Mucosa of descending colon (tissue), 3 donors: ENCODE measurements at regions not wholly inside any gene's neighbourhood (a gene's known extent, or its start where the extent isn't known, plus 50 kb on each side); places are given as distances from the start of the nearest gene placed in this dataset.
"Not testable (repeated sequence)": the region's sequence is repeated elsewhere in the genome, so short reads cannot be mapped to it uniquely, and the experiment has no call there.

Experiments used
- ATAC-seq: fragments of 200-7000 bp; cut with Tn5 transposase; one replicate; pipeline ENCODE4 v1.9.1; 2020; ENCODE audit warnings: mild to moderate bottlenecking, moderate library complexity
- DNase-seq, 3 donors: peaks; one replicate each; pipeline ENCODE4 v3.0.0-alpha.2; 2020
- H3K36me3 ChIP-seq: fragments of 200-600 bp; one replicate; pipeline ENCODE4 v1.8.0; 2021; ENCODE audit warnings: low read depth, mild to moderate bottlenecking
- H3K4me1 ChIP-seq: fragments of 200-600 bp; one replicate; pipeline ENCODE4 v1.8.0; 2021; ENCODE audit warnings: low read depth, mild to moderate bottlenecking
- H3K4me3 ChIP-seq: fragments of 200-600 bp; one replicate; pipeline ENCODE4 v1.8.0; 2021; ENCODE audit warnings: mild to moderate bottlenecking
- H3K9me3 ChIP-seq: fragments of 200-600 bp; one replicate; pipeline ENCODE4 v1.8.0; 2021; ENCODE audit warnings: mild to moderate bottlenecking
- intact Hi-C, 2 donors: fragments of 100-400 bp; cut with DNase I in 1 of 2; cut with micrococcal nuclease in 1 of 2; formaldehyde crosslinking; loops; one replicate each; pipeline versions ENCODE4 v1.11.0 to v1.11.1; 2022; cut with DNase I, micrococcal nuclease
- donor health status: DM: no; HTN: no; CAD: no; lungs with moderate emphysema.
- donor health status: DM: no; HTN: no; CAD: no.
- donor health status: DM: no; HTN: yes; CAD: no.

DNA sequence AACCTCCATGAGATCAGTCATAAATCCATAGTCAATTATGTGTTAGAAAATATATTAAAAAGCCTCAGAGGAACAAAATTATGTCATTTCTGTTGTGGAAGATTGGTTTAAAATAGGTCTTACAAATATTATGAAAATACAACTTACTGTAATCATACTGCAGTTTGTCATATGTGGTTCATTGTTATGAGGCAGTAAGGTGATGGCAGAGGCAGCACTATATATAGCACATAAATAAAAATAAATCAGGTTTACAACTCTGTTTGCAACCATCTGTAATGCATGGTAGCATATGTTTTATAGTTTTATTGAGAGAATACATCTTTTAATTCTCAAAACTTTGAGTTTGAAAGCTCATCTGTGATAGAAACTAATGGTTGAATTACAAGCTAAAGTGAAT is 651.4 kb downstream of the PCDH11X start:
- H3K4me1 ChIP-seq, H3K36me3 ChIP-seq, DNase-seq, ATAC-seq, H3K4me3 ChIP-seq, H3K9me3 ChIP-seq, intact Hi-C loops: not testable (repeated sequence)

DNA sequence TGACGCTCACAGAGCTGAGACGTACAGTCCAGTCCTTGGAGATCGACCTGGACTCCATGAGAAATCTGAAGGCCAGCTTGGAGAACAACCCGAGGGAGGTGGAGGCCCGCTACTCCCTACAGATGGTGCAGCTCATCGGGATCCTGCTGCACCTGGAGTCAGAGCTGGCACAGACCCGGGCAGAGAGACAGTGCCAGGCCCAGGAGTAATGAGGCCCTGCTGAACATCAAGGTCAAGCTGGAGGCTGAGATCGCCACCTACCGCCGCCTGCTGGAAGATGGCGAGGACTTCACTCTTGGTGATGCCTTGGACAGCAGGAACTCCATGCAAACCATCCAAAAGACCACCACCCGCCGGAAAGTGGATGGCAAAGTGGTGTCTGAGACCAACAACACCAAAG is 681.4 kb downstream of the PCDH11X start:
- DNase-seq, H3K9me3 ChIP-seq, H3K36me3 ChIP-seq, intact Hi-C loops, H3K4me1 ChIP-seq, H3K4me3 ChIP-seq, ATAC-seq: not testable (repeated sequence)

DNA sequence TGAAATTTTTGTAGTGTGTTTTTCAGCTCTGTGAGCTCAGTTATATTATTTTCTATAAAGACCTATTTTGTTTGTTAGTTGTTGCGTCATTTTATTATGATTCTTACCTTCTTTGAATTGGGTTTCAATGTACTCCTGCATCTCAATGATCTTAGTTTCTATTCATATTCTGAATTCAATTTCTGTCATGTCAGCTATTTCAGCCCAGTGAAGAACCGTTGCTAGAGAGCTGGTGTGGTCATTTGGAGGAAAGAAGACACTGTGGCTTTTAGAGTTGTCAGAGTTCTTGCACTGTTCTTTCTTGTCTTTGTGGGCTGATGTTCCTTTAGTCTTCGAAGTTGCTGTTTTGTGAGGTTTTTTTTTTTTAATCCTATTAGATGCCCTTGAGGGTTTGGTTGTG is 701.0 kb downstream of the PCDH11X start:
- ATAC-seq, DNase-seq, intact Hi-C loops, H3K4me1 ChIP-seq, H3K9me3 ChIP-seq, H3K36me3 ChIP-seq, H3K4me3 ChIP-seq: not testable (repeated sequence)

DNA sequence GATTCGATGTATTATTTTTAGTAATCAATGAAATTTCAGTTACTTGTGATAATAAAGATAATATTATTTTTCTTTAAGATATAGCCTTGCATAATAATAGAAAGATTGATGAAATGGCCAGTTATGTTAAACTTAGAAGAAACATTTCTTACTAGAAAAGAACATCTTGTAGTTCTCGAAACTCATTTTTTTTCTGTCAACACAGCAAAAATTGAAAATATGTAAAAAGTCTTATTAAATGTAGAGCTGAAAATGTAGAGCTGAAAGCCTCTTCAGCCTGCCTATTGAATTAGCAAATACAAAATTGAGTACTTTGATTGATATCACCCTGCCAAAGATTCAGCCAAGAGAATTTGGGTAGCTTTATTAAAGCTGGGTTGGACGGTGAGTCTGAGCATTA is 706.3 kb downstream of the PCDH11X start:
- H3K36me3 ChIP-seq, H3K4me1 ChIP-seq, H3K9me3 ChIP-seq, intact Hi-C loops, H3K4me3 ChIP-seq, DNase-seq, ATAC-seq: not testable (repeated sequence)

DNA sequence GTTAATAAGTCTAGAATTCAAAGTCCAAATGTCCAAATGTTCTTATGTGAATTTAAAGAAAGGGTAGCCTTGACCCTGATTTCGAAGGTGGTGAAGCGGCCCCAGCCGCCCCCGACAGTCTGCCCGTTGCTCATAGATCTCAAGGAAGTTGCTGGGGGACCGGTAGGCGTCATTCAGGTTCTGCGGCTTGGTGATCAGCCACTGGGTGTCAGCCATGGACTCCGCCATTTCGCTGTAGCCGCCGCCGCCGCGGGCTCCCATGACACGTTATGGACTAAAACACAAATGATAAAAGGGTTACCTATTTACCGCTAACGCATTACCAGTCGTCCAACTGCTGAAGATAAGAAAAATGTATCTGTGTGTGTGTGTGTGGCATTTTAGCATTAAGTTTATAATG is 736.1 kb downstream of the PCDH11X start:
- H3K9me3 ChIP-seq, intact Hi-C loops, H3K4me3 ChIP-seq, H3K36me3 ChIP-seq, DNase-seq, H3K4me1 ChIP-seq, ATAC-seq: not testable (repeated sequence)

DNA sequence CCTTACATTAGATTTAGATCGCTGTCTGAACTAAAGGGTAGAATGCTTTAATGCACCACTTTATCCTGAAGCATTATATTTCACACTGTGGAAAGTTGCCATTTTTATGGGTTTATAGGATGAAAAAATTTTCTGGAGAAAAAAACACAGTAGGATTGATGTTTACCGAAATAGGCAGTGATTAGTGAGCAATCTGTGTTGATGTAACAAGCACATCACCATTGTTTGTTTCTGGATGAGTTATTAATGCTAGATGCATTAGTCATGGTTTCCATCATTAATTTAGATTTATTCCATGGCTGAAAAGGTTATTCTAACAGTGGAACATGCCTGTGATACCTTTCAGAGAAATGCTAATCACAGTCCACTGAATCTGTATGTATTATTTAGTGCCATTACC is 749.8 kb downstream of the PCDH11X start:
- H3K36me3 ChIP-seq, H3K4me3 ChIP-seq, intact Hi-C loops, ATAC-seq, DNase-seq, H3K9me3 ChIP-seq, H3K4me1 ChIP-seq: not testable (repeated sequence)

DNA sequence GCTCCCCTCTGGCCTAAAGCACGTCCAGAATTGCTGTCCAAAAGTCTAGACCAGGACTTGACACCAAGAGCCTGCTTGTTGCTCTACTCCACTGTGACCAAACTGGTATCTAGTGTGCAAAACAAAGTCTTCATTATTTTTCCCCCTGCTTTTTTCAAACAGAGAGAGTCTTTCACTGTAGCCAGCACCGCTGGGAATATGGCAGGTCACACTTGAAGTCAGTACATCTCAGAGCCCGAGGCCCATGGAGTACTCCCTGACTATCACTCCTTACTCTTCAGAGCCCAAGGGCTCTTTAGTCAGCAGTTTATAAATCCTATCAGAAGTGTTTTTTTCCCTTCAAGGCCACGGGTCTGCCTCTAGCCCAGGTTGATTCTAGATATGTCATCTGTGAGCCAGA is 761.3 kb downstream of the PCDH11X start:
- H3K36me3 ChIP-seq, intact Hi-C loops, H3K4me3 ChIP-seq, H3K9me3 ChIP-seq, ATAC-seq, H3K4me1 ChIP-seq, DNase-seq: not testable (repeated sequence)

DNA sequence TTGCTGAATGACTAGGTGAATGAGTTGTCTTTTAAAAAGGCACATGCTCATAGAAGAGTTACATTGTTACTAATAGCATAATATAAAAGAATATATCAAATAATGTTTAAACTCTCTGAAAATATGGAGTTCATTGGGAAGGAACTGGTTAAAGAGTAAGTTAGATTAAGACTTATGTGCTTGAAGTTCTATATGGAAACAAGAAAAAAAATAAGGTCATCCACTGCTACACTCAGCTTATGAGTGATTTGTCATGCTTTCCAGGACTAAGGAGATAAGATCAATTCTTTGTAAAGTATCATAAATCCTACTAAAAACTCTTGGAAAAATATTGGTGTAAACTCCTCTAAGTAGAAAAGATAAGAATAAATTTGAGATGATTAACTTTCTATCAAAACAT is 779.1 kb downstream of the PCDH11X start:
- ATAC-seq, intact Hi-C loops, DNase-seq, H3K4me3 ChIP-seq, H3K9me3 ChIP-seq, H3K36me3 ChIP-seq, H3K4me1 ChIP-seq: not testable (repeated sequence)

DNA sequence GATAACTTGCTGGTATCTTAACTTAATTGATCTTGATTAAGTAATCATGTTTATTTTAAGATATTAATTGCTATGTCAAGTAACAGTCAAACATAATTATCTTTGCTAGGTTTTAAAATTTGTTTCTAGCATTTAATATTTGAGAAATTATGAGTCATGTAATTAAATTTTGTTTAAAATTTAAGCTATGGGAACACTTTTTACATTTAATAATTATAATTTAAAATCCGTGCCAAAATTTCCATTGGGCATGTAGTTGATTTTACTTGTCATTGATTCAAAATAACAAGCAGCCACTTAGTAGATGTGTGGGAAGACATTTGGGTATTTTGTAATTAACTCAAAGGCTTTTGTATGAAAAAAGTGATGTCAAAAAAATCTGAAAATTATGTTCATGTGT is 779.6 kb downstream of the PCDH11X start:
- H3K4me1 ChIP-seq, H3K36me3 ChIP-seq, H3K9me3 ChIP-seq, intact Hi-C loops, H3K4me3 ChIP-seq, ATAC-seq, DNase-seq: not testable (repeated sequence)

DNA sequence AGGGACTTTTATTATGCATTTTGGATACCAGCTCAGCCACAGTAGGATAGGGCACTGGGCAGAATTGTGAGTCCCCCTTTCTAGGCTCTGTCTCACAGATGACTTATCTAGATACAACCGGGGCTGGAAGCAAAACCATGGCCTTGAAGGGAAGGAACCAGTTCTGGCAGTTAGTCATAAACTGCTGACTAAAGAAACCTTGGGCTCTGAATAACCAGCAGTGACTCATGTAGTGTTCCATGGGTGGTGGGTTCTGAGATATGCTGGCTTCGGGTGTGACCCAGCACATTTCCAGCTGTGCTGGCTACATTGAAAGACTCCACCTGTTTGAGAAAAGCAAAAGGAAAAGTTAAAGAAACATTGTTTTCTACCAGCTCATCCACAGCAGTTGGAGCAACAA is 780.9 kb downstream of the PCDH11X start:
- H3K4me1 ChIP-seq, H3K9me3 ChIP-seq, DNase-seq, H3K4me3 ChIP-seq, ATAC-seq, H3K36me3 ChIP-seq, intact Hi-C loops: not testable (repeated sequence)

DNA sequence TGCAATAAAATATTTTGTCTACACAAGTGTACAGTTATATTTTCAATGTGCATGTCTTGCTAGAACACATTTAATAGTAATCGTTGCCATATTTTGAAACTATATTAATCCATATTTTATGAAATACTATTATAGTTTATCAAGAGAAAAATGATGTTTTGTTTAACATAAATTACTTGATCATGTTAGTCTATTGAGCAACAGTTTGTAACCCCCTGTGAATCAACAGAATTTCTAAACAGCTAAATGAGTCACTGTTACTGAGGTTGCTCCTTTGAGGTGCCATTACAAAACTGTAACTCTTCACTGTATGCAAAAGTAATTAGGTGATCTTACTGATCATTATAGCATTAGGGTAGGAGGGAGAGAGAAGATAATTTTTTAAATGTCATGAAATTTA is 791.0 kb downstream of the PCDH11X start:
- H3K4me3 ChIP-seq, H3K36me3 ChIP-seq, H3K4me1 ChIP-seq, H3K9me3 ChIP-seq, ATAC-seq, intact Hi-C loops, DNase-seq: not testable (repeated sequence)

DNA sequence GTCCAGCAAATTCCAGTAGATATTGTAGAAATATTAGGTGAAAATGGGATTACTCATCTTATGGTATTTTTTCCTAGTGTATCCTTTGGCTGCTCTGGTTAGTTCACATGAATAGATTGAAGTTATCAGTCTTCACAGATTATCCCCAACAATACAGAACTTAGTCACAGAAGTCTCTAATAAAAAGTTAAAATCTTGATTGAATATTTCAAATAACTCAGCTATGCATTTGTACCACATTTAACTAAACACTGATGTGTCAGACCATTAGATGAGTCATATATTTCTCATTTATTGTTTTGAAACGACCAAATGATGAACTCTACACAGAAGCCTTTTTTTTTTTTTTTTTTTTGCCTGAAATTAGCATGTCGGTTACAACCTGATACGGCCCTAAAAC is 807.5 kb downstream of the PCDH11X start:
- H3K4me1 ChIP-seq, H3K36me3 ChIP-seq, H3K4me3 ChIP-seq, DNase-seq, intact Hi-C loops, ATAC-seq, H3K9me3 ChIP-seq: not testable (repeated sequence)

DNA sequence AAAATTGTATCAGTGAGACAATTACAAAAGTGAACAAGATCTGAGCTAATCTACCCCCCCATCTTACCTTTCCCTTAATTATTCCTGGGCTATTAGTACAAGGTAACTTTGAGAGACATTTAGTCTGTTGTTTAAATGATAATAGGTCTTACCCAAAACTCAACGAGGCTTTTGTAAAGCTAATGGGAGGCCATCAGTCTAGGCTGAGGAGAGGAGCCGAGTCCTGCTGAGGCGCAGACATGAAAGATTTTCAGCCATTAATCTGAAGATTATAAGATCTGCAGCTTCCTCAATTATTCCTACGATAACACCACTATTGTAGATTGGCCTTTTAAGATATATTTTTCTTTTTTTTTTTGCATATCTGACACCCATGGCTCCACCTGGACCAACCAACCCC is 810.5 kb downstream of the PCDH11X start:
- H3K4me3 ChIP-seq, DNase-seq, ATAC-seq, H3K4me1 ChIP-seq, intact Hi-C loops, H3K9me3 ChIP-seq, H3K36me3 ChIP-seq: not testable (repeated sequence)

DNA sequence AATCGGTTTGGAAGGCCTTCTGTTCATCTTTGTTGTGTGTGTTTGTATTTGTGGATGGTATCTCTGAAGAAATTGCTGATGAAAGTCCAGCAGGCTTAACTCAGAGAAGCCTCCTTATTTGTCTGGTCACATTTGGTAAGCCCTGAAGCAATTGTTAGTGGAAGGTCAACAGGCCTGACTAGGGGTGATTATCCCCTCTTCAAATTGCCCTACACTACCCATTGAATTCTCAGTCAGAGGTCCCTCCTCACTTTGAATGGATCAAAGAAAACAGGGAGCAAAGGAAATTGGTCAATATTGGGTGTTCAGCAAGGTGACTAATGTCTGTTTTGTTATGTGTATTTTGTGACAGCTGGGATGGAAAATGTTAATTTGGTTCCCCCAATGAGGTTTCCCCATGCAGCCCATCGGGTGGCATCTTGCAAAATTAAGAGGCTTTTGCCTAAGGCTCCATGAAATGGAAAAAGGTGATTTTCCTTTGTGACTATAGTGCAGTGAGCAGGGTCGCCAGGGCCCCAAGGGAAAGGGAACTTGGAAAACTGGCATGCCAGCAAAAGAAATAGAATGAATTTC is 811.6 kb downstream of the PCDH11X start:
- H3K9me3 ChIP-seq, DNase-seq, H3K4me3 ChIP-seq, ATAC-seq, intact Hi-C loops, H3K36me3 ChIP-seq, H3K4me1 ChIP-seq: not testable (repeated sequence)

DNA sequence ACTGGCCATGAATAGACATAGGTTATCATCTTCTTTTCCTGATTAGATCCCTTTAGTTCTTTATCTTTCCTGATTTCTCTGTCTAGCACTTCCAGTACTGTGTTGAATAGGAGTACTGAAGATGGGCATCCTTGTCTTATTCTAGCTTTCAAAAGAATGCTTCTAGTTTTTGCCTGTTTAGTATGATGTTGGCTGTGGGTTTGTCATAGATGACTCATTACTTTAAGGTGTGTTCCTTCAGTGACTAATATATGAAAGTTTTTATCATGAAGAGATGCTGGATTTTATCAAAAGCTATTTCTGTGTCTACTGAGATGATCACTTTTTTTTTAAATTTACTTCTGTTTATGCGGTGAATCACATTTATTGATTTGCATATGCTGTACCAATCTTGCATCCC is 832.3 kb downstream of the PCDH11X start:
- not testable (repeated sequence) for ATAC-seq, H3K4me3 ChIP-seq, H3K4me1 ChIP-seq

More for the DNA sequence above, 832.3 kb downstream of the PCDH11X start:
- intact Hi-C loops, H3K9me3 ChIP-seq, H3K36me3 ChIP-seq, DNase-seq: not testable (repeated sequence)
